Hindlimb muscle (tissue), 1 donor: ENCODE measurements at regions not wholly inside any gene's neighbourhood (a gene's known extent, or its start where the extent isn't known, plus 50 kb on each side); places are given as distances from the start of the nearest gene placed in this dataset.

Source experiments
- DNase-seq: peaks from one replicate; pipeline ENCODE4 v3.0.0-alpha.2; 2013

DNA sequence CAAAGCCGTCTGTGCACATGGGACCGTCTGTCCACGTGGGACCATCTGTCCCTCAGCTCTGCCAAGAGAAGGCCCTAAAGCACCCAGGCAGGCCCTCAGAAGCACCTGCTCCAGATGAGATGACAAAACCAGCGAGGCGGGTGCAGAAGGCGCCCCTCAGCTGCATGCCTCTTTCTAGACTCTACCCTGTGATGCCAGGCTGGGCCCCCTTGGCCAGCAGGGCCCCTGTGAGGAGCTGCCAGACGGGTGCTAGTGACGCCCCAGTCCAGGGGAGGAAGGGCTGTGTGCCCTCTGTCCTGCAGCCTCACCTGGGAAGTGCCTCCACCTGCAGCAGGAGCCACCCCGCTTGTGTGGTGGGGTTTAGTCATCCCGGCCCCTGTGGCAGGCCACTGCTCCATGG is 309.2 kb upstream of the SHH start:
- no peak for DNase-seq

DNA sequence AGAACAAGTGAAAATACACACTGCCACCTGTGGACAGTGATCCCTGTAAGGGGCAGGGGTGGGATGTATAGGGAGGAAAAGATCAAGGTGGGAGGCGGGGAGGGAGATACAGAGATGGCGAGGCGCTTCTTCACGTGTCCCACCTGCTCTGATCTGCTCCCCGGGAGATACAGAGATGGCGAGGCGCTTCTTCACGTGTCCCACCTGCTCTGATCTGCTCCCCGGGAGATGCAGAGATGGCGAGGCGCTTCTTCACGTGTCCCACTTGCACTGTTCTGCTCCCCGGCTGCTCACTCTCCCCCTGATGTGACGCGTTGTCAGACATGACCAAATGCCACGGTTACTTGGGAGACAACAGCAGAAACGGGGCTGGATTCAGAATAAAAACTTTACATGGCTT is 308.3 kb upstream of the SHH start:
- no peak for DNase-seq

DNA sequence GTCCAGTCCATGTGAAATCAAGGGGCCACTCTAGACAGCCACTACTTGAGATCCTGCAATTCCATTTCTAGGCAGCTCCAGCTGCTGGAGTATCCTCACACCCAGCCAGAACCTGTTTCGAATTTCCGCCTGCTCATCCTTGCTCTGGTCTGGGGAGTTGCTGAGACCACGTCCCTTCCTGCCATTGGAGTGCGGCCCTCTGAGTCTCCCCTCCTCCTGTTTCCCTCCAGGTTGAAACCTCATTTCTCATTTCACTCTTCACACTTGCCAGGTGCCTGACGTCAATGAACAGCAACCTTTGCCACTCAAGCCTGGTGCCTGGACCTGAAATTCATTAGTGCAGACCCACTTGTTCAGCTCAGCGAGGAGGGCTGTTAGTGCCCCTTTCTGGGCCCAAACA is 307.5 kb upstream of the SHH start:
- no peak for DNase-seq

DNA sequence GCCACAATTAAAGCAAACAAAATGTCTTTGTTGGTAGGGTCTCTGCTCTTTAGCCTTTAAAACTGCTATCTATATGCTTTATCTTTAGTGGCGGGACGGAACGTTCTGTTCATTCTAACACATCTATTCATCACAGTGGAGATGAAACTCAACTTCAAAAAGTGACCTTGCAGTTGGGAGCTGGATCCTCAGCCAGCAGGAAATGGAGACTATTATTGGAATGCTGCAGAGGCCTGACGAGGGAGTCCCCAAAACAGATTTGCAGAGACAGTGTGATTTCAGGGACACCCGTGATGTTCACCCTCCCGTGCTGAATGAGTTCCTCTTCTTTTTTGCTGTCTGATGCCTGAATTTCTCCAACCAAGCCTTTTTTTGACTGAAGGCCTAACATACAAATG is 306.0 kb upstream of the SHH start:
- no peak for DNase-seq

DNA sequence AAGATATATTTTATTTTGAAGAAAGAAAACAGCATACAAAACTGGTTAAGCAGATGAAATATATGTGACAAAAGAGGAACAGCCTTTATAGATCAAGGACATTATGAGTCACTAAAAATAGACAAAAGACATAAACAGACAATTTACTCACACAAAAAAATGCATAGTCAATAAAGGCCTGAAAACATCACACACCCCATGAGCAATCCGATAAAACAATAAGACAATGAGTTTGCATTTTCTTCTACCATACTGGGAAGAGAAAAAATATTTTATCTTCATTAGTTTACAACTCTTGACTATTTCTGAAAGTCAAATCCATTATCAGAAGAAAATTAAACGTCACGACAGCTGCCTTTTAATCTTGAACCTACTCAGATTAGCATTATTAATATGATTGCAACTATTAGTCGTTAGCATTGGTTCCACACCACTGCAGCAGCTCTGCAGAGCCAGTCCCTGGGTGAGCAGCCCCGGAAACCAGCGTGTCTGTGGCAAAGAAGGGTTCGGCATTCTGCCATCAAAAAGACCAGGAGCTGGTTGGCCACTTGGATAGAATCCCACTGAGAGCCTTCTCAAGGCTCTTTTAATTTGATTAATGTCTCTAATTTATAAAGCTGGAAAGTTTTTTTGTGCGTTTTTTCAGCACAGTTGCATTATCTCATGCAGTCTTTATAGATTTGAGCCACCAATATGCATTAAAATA is 305.4 kb upstream of the SHH start:
- no peak for DNase-seq

DNA sequence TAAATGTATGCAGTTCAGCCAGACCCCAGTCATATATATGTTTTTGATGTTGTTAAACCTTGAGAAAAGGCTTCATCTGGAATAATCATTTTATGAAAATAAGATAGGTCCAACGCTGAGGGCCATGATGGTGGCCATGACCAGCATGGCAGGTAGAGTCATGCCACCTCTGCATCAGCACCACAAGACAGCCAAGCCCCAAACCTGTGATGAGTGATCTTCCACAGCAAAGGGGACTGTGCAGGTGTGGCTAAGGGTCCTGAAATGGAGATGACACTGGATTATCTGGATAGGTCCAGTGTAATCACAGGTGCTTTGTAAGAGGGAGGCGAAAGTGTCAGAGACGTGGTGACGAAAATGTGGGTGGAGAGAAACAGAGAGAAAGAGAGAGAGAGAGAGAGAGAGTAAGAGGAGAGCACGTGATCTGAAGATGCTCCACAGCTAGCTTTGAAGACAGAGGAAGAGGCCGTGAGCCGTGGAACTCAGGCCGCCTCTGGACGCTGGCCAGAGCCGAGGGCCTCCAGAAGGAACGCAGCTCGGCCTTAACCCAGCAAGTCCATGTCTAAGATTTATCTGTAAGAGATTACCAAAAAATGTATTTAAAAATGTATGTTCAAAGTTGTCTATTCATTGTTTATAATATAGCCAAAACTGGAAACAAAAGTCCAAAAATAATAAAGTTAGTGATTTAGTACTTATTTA is 304.4 kb upstream of the SHH start:
- no peak for DNase-seq

DNA sequence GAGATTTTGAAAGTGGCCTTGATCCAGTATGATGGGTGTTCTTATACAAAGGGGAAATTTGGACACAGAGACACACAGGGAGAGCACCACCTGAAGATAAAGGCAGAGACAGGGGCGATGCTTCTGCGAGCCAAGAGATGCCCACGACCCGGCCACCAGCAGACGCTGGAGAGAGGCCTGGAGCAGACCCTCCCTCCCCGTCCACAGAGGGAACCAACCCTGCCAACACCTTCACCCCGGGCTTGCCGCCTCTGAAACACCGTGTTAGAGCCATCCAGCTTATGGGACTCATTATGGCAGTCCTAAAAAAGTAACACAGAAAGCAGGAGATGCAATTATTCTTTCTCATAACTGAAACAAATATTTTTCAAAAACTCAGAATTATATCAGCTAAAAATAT is 303.3 kb upstream of the SHH start:
- no peak for DNase-seq

DNA sequence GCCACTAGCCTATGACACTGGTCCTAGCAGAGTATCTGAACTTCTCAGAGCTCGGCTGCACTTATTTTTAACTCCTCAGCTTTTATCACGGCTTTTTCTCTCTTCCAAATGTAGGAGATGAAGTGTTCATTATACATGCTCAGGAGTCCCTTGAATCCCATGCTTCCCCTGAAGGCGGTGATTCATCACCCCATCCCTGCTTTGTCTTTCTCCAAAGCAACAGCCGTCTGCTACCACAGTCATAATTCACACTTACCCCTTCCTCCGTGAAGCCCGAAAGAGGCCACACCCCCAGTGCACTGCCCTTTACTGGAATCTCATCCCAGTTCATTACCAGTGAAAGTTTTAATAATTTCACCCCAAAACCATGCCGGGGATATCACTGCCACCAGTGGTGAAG is 301.5 kb upstream of the SHH start:
- DNase-seq: no peak

DNA sequence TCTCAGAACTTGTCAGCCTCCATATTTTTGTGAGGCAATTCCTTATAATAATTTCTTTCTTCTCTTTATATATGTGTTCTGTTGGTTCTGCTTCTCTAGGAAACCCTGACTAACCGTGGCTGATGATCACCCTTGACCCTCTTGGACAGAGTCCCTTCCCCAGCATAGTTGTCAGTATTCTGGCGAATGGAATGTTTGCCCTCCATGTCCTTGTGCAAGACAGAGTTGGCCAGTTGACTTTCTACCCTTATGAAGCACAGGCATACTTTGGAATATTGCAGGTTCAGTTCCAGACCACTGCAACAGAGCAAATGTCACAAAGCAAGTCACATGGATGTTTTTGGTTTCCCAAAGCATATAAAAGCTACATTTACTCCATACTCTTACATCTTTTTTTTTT is 297.7 kb upstream of the SHH start:
- DNase-seq: no peak

DNA sequence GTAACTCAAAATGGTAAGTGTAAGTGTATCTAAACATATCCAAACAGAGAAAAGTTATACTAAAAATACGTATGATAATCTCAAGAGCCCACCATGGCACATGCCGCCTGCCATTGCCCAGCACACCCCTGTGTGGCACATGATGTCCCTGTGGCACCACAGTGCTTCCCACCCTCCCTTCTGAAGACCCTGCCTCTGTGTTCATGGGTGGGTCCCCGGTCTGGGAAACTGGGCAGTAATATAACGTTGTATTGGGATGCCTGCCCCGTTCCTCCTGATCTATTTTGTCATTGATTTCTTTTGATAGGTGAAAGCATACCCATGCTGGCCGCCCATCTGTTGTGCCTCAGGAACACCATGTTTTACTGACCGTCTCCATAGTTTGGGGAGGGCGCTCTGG is 296.8 kb upstream of the SHH start:
- DNase-seq: no peak

DNA sequence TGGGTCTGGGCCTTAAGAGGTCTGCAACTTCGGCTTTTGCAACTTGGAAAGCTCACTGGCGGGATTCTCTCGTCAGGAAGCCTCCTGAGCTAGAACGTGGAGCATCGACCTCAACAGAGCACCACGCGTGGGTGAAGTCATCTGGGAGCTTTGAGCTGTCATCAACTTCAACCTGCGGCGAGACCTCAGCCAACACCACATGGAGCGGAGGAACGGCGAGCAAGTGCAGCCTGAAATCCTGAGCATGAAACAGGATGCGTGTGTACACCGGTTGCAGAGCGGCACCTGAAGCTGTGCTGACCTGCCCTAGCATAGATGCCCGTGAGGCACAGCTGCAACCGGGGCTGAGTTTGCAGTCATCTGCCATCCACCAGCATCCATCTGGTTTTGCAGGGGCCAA is 295.7 kb upstream of the SHH start:
- DNase-seq: no peak

DNA sequence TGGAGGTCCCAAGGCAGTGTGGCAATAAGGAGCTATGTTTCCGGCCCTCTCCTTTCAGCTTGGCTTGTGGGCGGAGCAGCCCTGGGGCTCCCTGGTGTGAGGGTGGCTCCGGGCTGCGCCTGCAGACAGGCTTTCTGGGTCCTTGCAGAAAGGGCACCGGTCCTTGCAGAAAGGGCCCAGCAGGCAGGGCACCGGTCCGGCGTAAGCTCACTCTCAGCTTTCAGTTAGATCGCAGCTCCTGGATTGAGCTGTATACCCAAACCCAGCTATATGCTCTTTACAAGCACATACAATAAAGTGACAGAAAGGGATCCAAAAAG is 293.8 kb upstream of the SHH start:
- DNase-seq: no peak

DNA sequence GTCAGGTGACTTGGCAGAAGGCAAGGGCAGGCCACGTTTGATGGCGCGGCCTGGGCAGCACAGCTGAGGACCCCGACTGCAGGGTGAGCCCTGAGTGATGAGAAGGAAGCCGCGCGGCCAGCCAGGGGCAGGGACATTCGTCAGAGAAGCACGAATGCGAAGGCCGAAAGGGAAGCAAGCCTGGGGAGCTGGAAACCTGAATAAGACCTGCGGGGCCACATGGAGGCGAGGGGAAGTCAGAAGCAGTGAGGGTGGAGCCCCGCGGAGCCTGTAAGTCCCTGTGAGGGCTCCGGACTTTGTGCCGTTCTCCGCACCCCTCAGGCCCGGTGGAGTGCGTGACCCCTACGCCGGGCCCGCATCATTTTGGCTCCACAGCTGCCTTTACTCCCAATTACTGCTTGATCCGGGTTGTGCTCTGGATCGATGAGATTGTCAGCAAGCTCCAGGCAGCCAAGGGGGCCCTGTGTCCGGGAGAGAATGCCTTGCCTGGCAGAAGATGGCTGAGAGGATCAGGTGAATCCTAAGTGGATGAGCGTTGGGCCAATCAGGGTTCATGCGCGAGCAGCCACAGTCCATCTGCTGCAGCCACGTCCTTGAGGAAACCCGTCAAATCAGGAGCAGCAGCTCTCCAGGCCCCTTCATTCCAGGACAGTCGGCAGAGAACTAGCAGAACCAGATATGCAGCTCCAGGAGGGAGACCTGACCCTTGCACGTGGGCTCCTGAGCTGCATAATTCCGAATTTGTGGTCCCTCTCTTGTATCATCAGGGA is 293.3 kb upstream of the SHH start:
- DNase-seq: no peak

DNA sequence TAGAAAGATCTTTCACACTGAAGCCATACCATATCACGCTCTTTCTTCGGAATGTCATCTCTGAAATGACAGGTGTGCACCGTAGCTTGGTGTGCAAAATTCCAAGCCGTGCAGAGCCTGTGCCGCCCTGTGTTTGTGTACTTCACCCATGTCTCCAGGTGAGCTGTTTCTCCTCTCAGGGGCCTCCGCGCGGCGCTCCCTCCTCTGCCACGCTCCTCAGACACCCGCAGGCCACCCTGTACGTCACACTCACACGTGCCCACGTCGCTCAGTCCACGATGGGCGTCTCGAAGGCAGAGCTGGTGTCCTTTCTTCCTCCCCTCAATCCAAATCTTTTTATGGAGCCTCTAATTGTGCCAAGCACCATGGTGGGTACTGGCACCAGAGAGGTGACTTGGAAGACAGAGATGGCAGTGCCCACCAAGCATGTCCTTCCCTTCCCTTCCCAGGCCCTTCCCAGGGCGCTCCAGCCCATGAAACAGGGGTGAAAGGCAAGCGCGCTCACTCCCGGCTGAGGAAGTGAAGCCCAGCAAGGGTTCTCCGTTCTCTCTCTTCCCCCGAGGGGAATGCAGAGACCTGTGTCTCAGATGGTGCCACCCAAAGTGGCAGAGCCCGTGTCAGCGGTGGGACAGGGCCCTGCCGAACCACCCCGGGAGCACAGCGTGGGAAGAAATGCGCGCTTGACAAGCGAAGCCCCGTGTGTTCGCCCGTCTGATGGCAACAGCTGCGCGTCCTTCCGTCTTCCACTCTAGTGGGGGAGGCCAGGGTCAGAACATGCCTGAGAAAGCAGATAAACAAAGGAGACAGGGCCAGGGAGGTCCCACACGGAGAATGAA is 292.5 kb upstream of the SHH start:
- no peak for DNase-seq

DNA sequence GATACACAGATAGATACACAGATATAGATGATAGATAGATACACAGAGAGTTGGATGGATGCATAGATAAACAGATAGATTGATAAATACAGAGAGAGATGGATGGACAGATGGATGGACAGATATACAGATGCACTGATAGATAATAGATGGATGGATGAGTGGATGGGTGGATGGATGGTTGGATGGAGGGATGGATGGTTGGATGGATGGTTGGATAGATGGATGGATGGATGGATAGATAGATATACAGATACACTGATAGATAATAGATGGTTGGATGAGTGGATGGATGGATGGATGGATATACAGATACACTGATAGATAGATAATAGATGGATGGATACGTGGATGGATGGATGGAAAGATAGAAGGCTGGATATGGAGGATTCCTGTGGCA is 290.0 kb upstream of the SHH start:
- no peak for DNase-seq

DNA sequence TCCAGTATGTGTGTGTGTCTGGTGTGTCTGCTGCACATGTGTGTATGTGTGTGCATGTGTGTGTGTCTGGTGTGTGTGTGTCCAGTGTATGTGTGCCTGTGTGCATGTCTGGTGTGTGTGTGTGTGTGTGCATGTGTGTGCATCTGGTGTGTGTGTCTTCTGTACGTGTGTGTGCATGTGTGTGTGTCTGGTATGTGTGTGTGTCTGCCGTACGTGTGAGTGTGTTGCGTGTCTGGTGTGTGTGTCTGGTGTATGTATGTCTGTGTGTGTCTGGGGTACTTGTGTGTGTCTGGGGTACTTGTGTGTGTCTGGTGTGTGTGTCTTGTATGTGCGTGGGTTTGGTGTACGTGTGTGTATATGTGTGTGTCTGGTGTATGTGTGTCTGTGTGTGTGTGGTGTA is 289.1 kb upstream of the SHH start:
- DNase-seq: no peak

DNA sequence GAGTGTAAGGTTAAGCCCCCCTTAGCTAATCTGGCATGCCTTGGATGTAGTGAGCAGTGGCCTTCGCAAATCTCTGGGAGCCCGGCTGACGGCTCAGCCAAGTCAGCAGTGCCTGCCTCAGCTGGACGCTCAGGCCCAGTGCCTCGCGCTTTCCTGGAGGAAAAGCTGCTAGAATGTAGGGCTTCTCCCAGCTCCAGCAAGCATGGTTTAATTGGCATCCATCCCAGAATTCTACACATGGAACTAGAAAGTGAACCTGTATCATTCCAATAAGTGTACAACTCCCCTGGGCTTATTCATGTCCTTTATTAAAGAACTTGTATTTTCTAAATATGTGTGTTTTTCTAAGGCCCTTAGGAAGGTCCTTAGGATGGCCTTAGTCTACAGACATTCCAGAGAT is 287.8 kb upstream of the SHH start:
- DNase-seq: no peak

DNA sequence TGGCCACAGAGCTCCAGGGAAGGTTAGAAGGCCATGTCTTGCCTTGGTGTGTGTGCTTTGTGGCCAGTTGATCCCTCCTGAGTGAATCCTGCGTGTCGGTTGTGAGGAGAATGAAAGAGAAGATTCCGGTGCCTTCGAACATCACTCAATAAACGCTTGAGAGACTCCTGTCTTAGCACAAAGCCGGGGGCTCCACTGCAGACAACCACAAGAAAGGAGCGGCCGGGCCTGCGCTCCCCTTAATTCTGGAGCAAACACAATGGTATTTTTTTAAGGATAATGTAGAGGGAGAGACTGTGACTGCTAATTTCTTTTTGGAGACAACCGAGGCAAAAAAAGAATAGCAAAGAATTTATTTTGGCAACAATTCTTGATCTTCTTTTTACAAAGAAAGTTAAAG is 286.8 kb upstream of the SHH start:
- no peak for DNase-seq

DNA sequence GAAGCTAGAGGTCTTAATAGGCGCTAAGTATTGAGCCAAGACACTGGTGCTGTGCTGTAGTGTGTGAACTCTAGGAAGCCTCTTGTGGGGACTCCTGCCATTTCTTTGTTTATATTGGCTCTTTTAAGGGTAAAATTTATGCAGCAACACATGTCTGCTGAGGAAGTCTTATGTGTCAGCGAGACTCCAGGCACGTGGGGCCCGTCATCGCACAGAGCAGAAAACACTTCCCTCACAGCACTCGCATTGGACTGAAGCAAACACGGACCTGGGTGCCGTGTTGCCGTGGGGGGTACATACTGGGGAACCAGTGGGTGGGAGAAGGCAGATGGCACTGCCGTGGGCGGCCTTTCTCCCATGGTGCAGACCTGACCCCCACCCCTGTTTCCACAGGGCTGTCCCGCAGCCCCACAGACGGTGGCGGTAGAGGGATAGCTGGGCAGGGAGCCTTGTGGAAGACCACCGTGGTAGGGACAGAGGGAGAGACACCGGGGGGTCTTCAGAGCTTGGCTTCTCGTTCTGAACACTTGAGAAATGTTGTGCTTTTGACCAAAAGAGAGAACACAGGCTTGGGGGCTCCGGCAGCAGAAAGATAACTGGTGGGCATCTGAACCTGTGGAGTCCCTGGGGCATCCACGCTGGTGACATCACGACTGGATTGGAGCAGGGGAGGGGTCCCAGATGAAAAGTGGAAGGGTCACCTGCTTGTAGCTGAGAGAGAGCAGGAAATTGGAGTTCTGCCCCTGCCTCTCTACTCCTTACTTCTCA is 284.7 kb upstream of the SHH start:
- DNase-seq: peak; percentile 5

DNA sequence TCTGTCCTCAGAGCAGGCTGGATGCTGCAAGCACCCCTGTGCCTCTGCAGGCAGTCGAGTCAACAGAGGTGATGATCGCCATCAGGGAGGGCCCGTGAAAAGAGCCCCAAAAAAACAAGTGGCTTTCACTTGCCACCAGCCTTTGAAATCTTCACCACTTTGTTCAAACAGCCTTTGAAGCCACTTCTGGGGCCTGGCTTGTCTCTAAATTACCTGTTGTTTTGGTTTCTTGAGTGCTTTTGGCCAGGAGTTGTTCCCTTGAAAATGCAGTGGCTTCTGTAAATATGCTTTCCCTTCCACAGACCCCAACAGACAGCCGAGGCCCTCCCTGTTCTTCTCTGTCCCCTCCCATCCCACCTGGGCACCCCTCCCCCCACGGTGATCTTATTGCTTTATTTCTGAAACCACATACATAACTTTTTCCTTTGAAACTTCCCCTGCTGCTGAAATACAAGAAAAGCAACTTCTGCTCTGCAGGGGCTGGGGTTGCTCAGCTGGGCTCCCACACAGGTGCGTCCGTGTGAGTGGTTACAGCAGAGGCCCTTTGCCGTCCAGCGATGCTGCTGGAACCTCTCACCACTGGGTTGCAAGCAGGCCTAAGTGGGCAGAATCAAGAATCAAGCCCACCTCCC is 283.8 kb upstream of the SHH start:
- no peak for DNase-seq

DNA sequence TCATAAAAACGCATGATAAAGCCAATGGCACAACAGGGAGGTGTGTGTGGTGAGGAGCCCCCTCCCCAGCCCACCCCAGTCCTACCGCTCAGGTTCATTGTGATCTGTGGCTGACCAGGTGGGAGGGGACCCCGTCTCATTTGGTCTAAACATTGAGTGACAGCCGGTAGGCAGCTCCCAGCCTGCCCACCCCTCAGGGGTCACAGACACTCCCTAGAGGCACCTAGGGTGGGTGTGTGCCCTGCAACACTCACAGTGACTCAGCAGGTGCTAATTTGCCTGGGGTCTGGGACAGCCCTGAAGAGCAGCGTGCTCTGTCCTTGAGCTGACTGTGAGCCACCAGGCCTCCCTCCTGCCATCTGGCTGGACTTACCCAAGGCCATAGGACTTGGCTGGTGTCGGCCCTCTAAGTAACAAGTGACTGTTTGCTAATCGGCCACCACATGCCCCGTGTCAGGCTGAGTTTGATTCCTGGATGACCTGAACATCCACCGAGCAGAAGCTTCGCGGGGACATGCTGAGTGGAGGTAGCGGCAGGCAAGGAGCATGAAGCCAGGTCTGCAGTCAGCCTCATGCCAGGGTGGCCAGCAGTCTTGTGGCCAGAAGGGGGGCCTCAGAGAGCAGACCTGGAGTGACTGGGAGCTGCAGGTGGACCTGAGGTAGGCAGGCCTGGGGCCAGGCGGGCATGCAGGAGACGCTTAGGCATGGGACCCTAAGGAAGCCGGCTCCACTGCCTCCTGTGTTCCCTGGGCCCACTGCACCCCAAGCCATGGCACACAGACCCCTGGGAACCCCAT is 282.3 kb upstream of the SHH start:
- DNase-seq: no peak
